ENCODE measurements at regions not wholly inside any gene's neighbourhood (a gene's known extent, or its start where the extent isn't known, plus 50 kb on each side); places are given as distances from the start of the nearest gene placed in this dataset.

DNA sequence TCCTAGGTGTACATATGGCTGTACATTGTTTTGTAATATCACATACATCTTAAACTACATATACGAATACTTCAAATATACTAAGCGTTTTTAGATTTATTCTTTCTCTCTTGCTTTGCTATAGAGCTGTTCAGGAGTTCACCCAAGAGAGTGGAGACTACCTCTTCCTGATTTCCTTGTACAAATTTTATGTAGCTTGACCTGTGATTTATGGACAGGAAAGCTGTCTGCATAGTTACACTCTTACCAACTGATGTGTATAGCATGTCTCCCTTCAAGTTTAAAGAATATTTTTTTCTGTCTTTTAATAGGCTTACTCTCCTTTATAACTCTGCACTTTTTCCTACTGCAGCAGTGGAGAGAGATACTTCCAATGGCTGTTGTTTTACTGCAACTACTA lies 428.7 kb downstream of the NDFIP2 start:
- TF ChIP-seq POLR2A (IDR thresholded peaks at IDR 0.05): no peak
- TF ChIP-seq, protein P1, sequence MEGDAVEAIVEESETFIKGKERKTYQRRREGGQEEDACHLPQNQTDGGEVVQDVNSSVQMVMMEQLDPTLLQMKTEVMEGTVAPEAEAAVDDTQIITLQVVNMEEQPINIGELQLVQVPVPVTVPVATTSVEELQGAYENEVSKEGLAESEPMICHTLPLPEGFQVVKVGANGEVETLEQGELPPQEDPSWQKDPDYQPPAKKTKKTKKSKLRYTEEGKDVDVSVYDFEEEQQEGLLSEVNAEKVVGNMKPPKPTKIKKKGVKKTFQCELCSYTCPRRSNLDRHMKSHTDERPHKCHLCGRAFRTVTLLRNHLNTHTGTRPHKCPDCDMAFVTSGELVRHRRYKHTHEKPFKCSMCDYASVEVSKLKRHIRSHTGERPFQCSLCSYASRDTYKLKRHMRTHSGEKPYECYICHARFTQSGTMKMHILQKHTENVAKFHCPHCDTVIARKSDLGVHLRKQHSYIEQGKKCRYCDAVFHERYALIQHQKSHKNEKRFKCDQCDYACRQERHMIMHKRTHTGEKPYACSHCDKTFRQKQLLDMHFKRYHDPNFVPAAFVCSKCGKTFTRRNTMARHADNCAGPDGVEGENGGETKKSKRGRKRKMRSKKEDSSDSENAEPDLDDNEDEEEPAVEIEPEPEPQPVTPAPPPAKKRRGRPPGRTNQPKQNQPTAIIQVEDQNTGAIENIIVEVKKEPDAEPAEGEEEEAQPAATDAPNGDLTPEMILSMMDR (IDR thresholded peaks at IDR 0.05): no peak
- no peaks in the 10 kb centered on the region for H3K36me3 ChIP-seq (replicated peaks in 1 of 2; ENCODE audit: insufficient read depth in 1 of 2, low read depth in 2 of 2)
- DNase-seq (no peak), ATAC-seq (no peak)
- no peaks in the 10 kb centered on the region for H3K27me3 ChIP-seq
- H3K4me1 ChIP-seq: no peaks in the 10 kb centered on the region
- no peak overlapping the region for H3K4me3 ChIP-seq
- intact Hi-C loops (cut with DNase I): no loop called here
- no peak overlapping the region for H3K27ac ChIP-seq
- WGBS, 2 donors: 90 to 91% methylated on average over 2 of the region's 2 CpGs
- H3K9me3 ChIP-seq: no peaks in the 10 kb centered on the region

DNA sequence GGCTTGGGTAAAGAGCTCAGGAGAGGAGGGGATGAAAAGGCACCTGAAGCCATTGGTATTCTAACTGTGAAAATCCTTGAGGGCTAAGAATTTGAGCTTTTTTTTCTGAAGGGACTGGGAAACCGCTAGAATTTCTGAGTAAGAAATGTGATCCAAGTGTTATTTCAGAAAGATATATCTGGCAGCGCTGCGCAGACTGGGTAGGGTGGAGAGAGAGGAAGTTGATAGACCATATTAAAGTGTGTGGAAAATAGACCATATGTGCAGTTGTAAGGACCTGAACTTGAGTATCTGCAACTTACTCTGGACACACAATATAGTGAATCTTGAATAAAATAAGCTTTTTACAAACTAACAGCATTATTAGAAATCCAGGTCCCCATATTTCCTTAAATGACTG lies 427.4 kb downstream of the NDFIP2 start:
- TF ChIP-seq, protein P1 (IDR thresholded peaks at IDR 0.05): no peak
- TF ChIP-seq POLR2A (IDR thresholded peaks at IDR 0.05): no peak
- Histone ChIP-seq H3K9me3 (no peaks in the 10 kb centered on the region), H3K4me3 (no peak overlapping the region), H3K4me1 (no peaks in the 10 kb centered on the region), H3K27me3 (no peaks in the 10 kb centered on the region), H3K36me3 (replicated peaks in 1 of 2; ENCODE audit: insufficient read depth in 1 of 2, low read depth in 2 of 2) (no peaks in the 10 kb centered on the region), H3K27ac (no peak overlapping the region)
- intact Hi-C loops (cut with DNase I): no loop called here
- WGBS, 2 donors: 83 to 89% methylated on average over 3 of the region's 3 CpGs
- DNase-seq (no peak), ATAC-seq (no peak)

DNA sequence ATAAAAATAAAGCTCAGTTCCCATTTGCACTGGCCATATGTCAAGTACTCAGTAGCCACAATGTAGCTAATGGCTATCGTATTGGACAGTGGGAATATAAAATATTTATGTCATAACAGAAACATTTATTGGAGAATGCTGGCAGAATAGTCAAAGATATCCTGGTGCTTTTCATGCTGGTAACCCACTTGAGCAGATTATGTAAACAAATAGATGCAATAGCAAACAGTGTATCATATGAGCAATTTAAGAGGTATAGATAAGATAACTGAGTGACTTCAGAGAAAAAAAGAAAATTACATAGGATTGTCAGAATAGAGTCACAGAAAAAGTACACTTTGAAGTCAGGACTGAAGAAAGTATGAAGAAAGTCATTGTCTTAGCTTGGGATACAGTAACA lies 426.6 kb downstream of the NDFIP2 start:
- 82 to 91% methylated on average over 1 of the region's 1 CpG for WGBS, 2 donors
- TF ChIP-seq, protein P1 (IDR thresholded peaks at IDR 0.05): no peak
- TF ChIP-seq POLR2A (IDR thresholded peaks at IDR 0.05): no peak
- ATAC-seq (no peak), DNase-seq (no peak)
- H3K36me3 ChIP-seq (replicated peaks in 1 of 2; ENCODE audit: insufficient read depth in 1 of 2, low read depth in 2 of 2): no peaks in the 10 kb centered on the region
- H3K9me3 ChIP-seq: no peaks in the 10 kb centered on the region
- H3K4me1 ChIP-seq: no peaks in the 10 kb centered on the region
- no peaks in the 10 kb centered on the region for H3K27me3 ChIP-seq
- H3K27ac ChIP-seq: no peak overlapping the region
- no peak overlapping the region for H3K4me3 ChIP-seq
- intact Hi-C loops (cut with DNase I): no loop called here

DNA sequence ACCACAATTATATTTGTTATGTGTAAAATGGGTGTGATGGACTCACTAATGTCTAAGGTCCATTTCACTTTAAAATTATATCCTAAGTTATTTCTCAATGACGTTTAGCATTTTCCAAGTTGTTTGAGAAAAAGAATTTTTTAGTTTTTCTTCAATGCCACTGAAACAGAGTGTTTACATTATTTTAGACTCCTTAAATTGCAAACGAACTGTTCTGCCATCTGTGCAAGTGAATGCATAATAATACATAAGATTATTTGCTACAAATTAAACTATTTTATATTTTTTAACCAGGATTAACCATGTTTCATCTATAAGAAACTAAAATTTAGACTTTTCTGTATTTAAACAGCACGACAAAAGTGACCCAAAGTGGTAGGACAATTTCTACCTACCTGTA lies 425.4 kb downstream of the NDFIP2 start:
- Histone ChIP-seq H3K27me3 (no peaks in the 10 kb centered on the region), H3K36me3 (replicated peaks in 1 of 2; ENCODE audit: insufficient read depth in 1 of 2, low read depth in 2 of 2) (no peaks in the 10 kb centered on the region), H3K9me3 (no peaks in the 10 kb centered on the region), H3K27ac (no peak overlapping the region), H3K4me1 (no peaks in the 10 kb centered on the region), H3K4me3 (no peak overlapping the region)
- DNase-seq: no peak
- intact Hi-C loops (cut with DNase I): no loop called here
- ATAC-seq: no peak
- WGBS, 2 donors: 58 to 65% methylated on average over 3 of the region's 3 CpGs
- no peak for TF ChIP-seq POLR2A (IDR thresholded peaks at IDR 0.05)
- TF ChIP-seq, protein P1 (IDR thresholded peaks at IDR 0.05): no peak

DNA sequence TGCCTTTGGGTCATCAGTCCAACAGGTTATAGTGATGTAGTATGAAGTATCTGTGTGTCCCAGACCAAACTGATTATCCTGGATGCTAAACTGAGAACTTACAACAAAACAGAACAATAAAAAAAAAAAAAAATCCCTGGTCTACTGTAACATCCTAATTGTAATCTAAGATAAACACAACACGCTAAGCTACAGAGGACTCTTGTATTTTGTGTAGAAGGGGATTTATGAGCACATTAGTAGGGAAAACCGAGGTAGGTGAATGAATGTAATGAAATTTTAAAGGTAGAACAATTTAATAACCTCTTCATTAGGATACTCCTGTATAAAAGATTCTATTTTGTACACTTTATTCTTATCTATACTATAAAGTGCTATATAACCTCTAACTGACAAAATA lies 424.1 kb downstream of the NDFIP2 start:
- no peak overlapping the region for H3K4me3 ChIP-seq
- 44 to 58% methylated on average over 2 of the region's 2 CpGs for WGBS, 2 donors
- H3K36me3 ChIP-seq (replicated peaks in 1 of 2; ENCODE audit: insufficient read depth in 1 of 2, low read depth in 2 of 2): no peaks in the 10 kb centered on the region
- no peaks in the 10 kb centered on the region for H3K9me3 ChIP-seq
- TF ChIP-seq, protein P1 (IDR thresholded peaks at IDR 0.05): no peak
- no peak for TF ChIP-seq POLR2A (IDR thresholded peaks at IDR 0.05)
- H3K4me1 ChIP-seq: no peaks in the 10 kb centered on the region
- H3K27ac ChIP-seq: no peak overlapping the region
- intact Hi-C loops (cut with DNase I): no loop called here
- DNase-seq: no peak
- no peaks in the 10 kb centered on the region for H3K27me3 ChIP-seq
- ATAC-seq: no peak
